GM10266 (cell line): ENCODE measurements at regions not wholly inside any gene's neighbourhood (a gene's known extent, or its start where the extent isn't known, plus 50 kb on each side); places are given as distances from the start of the nearest gene placed in this dataset.

Experiments
- DNase-seq: peaks from one replicate; pipeline ENCODE4 v3.0.0; 2012; ENCODE audit errors: extremely low spot score
- CTCF ChIP-seq: IDR thresholded peaks from 2 replicates; pipeline ENCODE4 v1.5.1; 2012; ENCODE audit warnings: mild to moderate bottlenecking, low read depth; ENCODE audit not compliant: control insufficient read depth, insufficient read depth; ENCODE audit errors: missing control alignments

GRCh38 chr5:153404747-153405146, 85.7 kb upstream of the GRIA1 start:
- no peak for DNase-seq
- no peak for TF ChIP-seq CTCF

GRCh38 chr5:153421676-153422075, 68.8 kb upstream of the GRIA1 start:
- no peak for DNase-seq
- no peak for TF ChIP-seq CTCF

- no peak for TF ChIP-seq CTCF
- no peak for DNase-seq
Measured at GRCh38 chr5:153425914-153426313, 64.6 kb upstream of the GRIA1 start.

- no peak for TF ChIP-seq CTCF
- DNase-seq = peak; percentile 17
Measured at GRCh38 chr5:153429761-153430380, 60.6 kb upstream of the GRIA1 start.

- DNase-seq = no peak
Measured at GRCh38 chr5:153432583-153432982, 57.9 kb upstream of the GRIA1 start.

GRCh38 chr5:153437251-153437650, 53.2 kb upstream of the GRIA1 start:
- TF ChIP-seq CTCF = no peak
- DNase-seq = no peak

More at GRCh38 chr5:153432583-153432982, 57.9 kb upstream of the GRIA1 start:
- TF ChIP-seq CTCF = no peak

GRCh38 chr5:153439130-153439529, 51.3 kb upstream of the GRIA1 start:
- TF ChIP-seq CTCF = no peak
- DNase-seq = no peak
